CD4-positive, CD25-positive, alpha-beta regulatory T cell (primary cell): ENCODE measurements at regions not wholly inside any gene's neighbourhood (a gene's known extent, or its start where the extent isn't known, plus 50 kb on each side); places are given as distances from the start of the nearest gene placed in this dataset.

Source experiments
- ATAC-seq, 2 donors: fragments of 150-1000 bp; cut with Tn5 transposase; one replicate each; pipeline ENCODE4 v1.10.0; 2021; ENCODE audit warnings: low read depth in 2 of 2, moderate number of reproducible peaks in 2 of 2, moderate library complexity in 1 of 2
- DNase-seq, 3 donors: peaks; one replicate each; pipeline versions ENCODE4 v3.0.0 to v3.0.0-alpha.2; 2012 to 2022; ENCODE audit warnings: mixed read lengths in 1 of 3
- H3K27ac ChIP-seq: one replicate; pipeline ENCODE4 v1.7.0; 2013; ENCODE audit warnings: mild to moderate bottlenecking, low read length; ENCODE audit not compliant: insufficient read depth, poor library complexity, severe bottlenecking
- H3K27me3 ChIP-seq: one replicate; pipeline ENCODE4 v1.7.0; 2013; ENCODE audit warnings: low read length; ENCODE audit not compliant: control insufficient read depth, insufficient read depth
- H3K36me3 ChIP-seq: one replicate; pipeline ENCODE4 v1.7.0; 2013; ENCODE audit warnings: mild to moderate bottlenecking, low read length, moderate library complexity; ENCODE audit not compliant: control insufficient read depth, insufficient read depth
- H3K4me1 ChIP-seq: 2 replicates; pipeline ENCODE4 v1.7.0; 2013; ENCODE audit warnings: mild to moderate bottlenecking, low read length; ENCODE audit not compliant: insufficient read depth, control insufficient read depth, poor library complexity, severe bottlenecking
- H3K4me3 ChIP-seq: one replicate; pipeline ENCODE4 v1.7.0; 2013; ENCODE audit warnings: low read depth, mild to moderate bottlenecking, low read length, moderate library complexity
- H3K9me3 ChIP-seq, 2 experiments: 1 replicate in 1 of 2; 2 replicates in 1 of 2; pipeline ENCODE4 v1.7.0; 2013; ENCODE audit warnings: low read length in 2 of 2, mild to moderate bottlenecking in 1 of 2, moderate library complexity in 1 of 2; ENCODE audit not compliant: control insufficient read depth in 2 of 2
- H3K27ac Mint-ChIP-seq, 3 donors: one replicate each; pipeline ENCODE4 v1.8.0; 2020 to 2022; ENCODE audit warnings: mild to moderate bottlenecking in 3 of 3, mixed read lengths in 3 of 3, moderate library complexity in 2 of 3
- H3K27me3 Mint-ChIP-seq: one replicate; pipeline ENCODE4 v1.8.0; 2022; ENCODE audit warnings: mild to moderate bottlenecking, mixed read lengths
- H3K36me3 Mint-ChIP-seq: one replicate; pipeline ENCODE4 v1.8.0; 2020; ENCODE audit warnings: mixed read lengths
- H3K4me1 Mint-ChIP-seq, 4 donors: one replicate each; pipeline ENCODE4 v1.8.0; 2020 to 2022; ENCODE audit warnings: mixed read lengths in 4 of 4, mild to moderate bottlenecking in 1 of 4
- H3K4me3 Mint-ChIP-seq, 4 donors: one replicate each; pipeline ENCODE4 v1.8.0; 2020 to 2022; ENCODE audit warnings: mild to moderate bottlenecking in 4 of 4, mixed read lengths in 4 of 4, moderate library complexity in 3 of 4
- H3K9me3 Mint-ChIP-seq, 7 donors: one replicate each; pipeline ENCODE4 v1.8.0; 2020 to 2022; ENCODE audit warnings: mixed read lengths in 7 of 7, mild to moderate bottlenecking in 3 of 7, moderate library complexity in 2 of 7

DNA sequence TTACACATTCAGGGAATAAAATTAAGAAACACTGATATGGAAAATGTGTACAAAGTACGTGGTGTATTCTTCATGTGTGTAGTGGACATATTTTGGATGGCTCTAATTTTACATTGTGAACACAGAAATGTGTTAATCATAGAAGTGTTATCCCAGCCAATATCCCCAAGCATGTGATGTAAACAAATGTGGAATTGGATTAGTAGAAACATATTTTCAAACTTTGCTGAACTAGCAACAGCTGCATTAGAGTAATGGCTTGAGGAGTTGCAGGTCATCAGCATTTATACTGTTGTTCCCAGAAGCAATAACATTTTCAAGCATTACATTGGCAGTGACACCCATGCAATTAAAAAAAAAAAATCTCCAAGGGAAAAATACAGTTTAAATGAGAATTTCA, 600.6 kb downstream of the SLITRK1 start:
- ATAC-seq (no peak), DNase-seq (no peak)
- H3K4me1 Mint-ChIP-seq: no peaks in the 10 kb centered on the region
- Histone ChIP-seq H3K36me3 (no peaks in the 10 kb centered on the region), H3K4me3 (no peak overlapping the region), H3K9me3 (peaks cover 0 to 4% of the 10 kb centered on the region in 2 experiments), H3K4me1 (no peaks in the 10 kb centered on the region), H3K27ac (no peak overlapping the region), H3K27me3 (no peaks in the 10 kb centered on the region)
- peaks cover 0 to 16% (median 3%) of the 10 kb centered on the region in 7 donors for H3K9me3 Mint-ChIP-seq
- H3K27me3 Mint-ChIP-seq: no peaks in the 10 kb centered on the region
- H3K36me3 Mint-ChIP-seq: no peaks in the 10 kb centered on the region
- H3K27ac Mint-ChIP-seq: no peak overlapping the region
- no peak overlapping the region for H3K4me3 Mint-ChIP-seq

DNA sequence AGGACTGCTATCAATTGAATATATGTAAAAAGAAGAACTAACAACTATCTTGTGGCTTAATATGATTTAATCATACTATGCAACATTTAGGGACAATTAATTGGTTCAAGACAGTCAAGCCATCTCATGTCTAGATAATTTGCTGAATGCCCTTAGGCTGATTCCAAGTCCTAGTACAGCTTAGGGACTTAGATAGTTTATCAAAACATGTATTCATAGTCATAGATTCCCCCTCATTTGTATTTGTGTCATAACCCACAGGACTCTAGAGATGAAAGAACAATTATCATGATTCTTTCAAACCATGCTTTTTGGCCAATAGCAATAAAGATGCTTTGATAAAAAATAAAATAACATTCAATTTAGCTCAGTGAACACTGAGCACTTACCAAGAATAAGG, 607.6 kb downstream of the SLITRK1 start:
- no peak for DNase-seq
- no peak overlapping the region for H3K27ac Mint-ChIP-seq
- H3K9me3 ChIP-seq: no peaks in the 10 kb centered on the region
- H3K27me3 ChIP-seq: no peaks in the 10 kb centered on the region
- ATAC-seq: no peak
- no peaks in the 10 kb centered on the region for H3K36me3 Mint-ChIP-seq
- no peaks in the 10 kb centered on the region for H3K4me1 Mint-ChIP-seq
- H3K4me3 Mint-ChIP-seq: no peak overlapping the region
- no peak overlapping the region for H3K27ac ChIP-seq
- peaks cover 5 to 14% (median 6%) of the 10 kb centered on the region in 7 donors for H3K9me3 Mint-ChIP-seq
- H3K4me3 ChIP-seq: no peak overlapping the region
- H3K27me3 Mint-ChIP-seq: no peaks in the 10 kb centered on the region
- H3K4me1 ChIP-seq: no peaks in the 10 kb centered on the region
- H3K36me3 ChIP-seq: no peaks in the 10 kb centered on the region

DNA sequence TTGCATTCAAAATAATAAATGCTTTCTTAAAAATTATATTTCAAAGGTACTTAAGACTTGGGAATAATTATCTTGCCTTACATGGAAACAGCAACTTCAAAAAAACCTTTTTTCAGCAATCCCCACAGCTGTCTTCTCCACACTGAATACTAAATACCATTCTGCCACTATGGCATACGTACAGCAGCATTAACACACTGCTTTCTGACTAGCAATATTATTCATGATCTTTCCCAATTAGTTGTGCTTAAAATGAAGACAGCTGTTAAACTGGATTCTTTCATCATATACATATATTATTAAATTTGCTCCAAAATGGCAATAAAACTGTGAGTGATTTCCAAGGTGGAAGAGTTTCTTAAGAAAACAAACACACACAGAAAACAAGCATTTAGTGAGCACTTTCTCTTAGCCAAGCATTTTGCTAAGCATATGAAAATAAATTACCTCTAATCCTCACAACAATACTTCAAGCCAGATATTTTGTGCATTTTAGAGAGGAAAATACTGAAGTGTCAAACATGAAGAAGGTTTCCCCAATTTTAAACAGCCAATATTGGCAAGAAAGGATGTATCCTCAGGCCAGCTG, 609.5 kb downstream of the SLITRK1 start:
- H3K36me3 Mint-ChIP-seq: no peaks in the 10 kb centered on the region
- H3K27me3 Mint-ChIP-seq: no peaks in the 10 kb centered on the region
- DNase-seq (no peak), ATAC-seq (no peak)
- no peak overlapping the region for H3K4me3 Mint-ChIP-seq
- Histone ChIP-seq H3K9me3 (no peaks in the 10 kb centered on the region), H3K4me1 (no peaks in the 10 kb centered on the region), H3K4me3 (no peak overlapping the region), H3K27me3 (no peaks in the 10 kb centered on the region), H3K27ac (no peak overlapping the region), H3K36me3 (no peaks in the 10 kb centered on the region)
- H3K9me3 Mint-ChIP-seq: peaks cover 5 to 14% (median 7%) of the 10 kb centered on the region in 7 donors
- no peak overlapping the region for H3K27ac Mint-ChIP-seq
- no peaks in the 10 kb centered on the region for H3K4me1 Mint-ChIP-seq

DNA sequence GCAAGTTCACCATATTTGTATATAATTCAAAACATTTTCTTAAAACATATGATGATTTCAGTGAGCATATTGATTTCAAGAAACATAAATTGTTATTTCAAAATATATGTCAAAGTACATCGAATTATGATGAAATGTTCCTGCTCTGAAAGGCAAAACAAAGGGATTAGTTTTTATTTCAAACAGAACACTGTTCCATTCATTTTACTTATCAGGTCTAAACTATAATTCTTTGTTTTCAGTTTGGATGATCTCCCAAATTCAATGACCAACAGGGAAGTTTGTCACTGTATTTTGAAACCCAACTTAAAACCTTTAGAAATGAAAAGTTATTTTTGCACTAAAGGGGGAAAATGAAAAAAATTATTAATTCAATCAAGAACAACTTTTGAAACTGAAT, 610.2 kb downstream of the SLITRK1 start:
- ATAC-seq (no peak), DNase-seq (no peak)
- no peak overlapping the region for H3K27ac Mint-ChIP-seq
- H3K4me1 Mint-ChIP-seq: no peaks in the 10 kb centered on the region
- Histone ChIP-seq H3K36me3 (no peaks in the 10 kb centered on the region), H3K27ac (no peak overlapping the region), H3K4me3 (no peak overlapping the region), H3K9me3 (no peaks in the 10 kb centered on the region), H3K4me1 (no peaks in the 10 kb centered on the region), H3K27me3 (no peaks in the 10 kb centered on the region)
- H3K9me3 Mint-ChIP-seq: peaks cover 5 to 21% (median 6%) of the 10 kb centered on the region in 7 donors
- H3K4me3 Mint-ChIP-seq: no peak overlapping the region
- H3K36me3 Mint-ChIP-seq: no peaks in the 10 kb centered on the region
- H3K27me3 Mint-ChIP-seq: no peaks in the 10 kb centered on the region

DNA sequence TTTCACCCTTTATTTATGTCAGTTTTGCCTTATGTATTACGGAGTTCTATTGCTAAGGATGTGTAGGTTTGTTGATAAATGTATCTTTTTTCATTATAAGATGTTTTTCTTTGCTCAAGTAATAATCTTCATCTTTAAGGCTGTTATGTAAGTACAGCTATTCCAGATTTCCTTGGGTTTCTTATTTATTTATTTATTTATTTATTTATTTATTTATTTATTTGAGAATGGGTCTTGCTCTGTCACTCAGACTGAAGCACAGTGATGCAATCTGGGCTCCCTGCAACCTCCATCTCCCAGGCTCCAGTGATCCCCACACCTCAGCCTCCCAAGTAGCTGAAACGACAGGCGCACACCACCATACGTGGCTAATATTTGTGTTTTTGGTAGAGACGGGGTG, 617.0 kb downstream of the SLITRK1 start:
- Histone ChIP-seq H3K27me3 (no peaks in the 10 kb centered on the region), H3K4me3 (no peak overlapping the region), H3K9me3 (no peaks in the 10 kb centered on the region), H3K36me3 (no peaks in the 10 kb centered on the region), H3K4me1 (no peaks in the 10 kb centered on the region), H3K27ac (no peak overlapping the region)
- no peak overlapping the region for H3K27ac Mint-ChIP-seq
- DNase-seq (no peak), ATAC-seq (no peak)
- H3K4me3 Mint-ChIP-seq: no peak overlapping the region
- H3K9me3 Mint-ChIP-seq: peaks cover 0 to 39% (median 7%) of the 10 kb centered on the region in 7 donors
- H3K36me3 Mint-ChIP-seq: no peaks in the 10 kb centered on the region
- H3K27me3 Mint-ChIP-seq: no peaks in the 10 kb centered on the region
- H3K4me1 Mint-ChIP-seq: no peaks in the 10 kb centered on the region

DNA sequence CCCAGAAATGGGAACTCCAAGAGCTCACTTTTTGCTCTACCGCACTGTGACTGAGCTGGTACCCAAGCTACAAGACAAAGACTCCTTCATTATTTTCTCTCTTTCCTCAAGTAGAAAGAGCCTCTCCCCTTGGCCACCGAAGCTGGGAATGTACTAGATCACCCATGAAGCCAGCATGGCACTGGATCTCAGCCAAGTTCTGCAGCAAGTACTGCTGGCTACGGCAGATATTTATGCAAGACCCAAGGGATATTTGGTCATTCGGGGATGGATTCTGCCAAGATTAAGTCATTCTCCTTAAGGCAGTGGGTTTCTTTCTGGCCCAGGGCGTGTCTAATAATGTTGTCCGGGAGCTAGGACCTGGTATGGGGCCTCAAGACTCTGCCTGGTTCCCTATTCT, 633.5 kb downstream of the SLITRK1 start:
- Mint-ChIP-seq H3K4me3 (no peak overlapping the region), H3K27ac (no peak overlapping the region)

DNA sequence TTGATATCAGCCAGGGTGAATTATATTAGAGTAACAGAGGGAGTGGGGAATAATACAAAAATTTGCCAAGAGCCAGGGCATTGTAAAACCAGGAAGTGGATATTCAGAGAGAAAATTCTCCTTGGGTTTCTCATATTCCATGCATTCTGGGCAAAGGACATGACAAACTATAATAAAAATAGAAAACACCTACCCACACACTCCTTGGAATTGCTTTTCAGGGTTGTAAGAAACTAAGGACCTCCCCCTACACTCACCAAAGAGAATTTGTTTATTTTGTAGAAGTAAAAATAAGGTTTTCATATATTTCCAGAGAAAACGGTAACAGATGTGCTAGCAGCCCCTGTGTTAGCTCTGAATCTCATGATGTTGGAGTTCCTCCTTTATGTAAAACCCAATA, 649.6 kb downstream of the SLITRK1 start:
- no peaks in the 10 kb centered on the region for H3K4me1 ChIP-seq
- no peaks in the 10 kb centered on the region for H3K27me3 Mint-ChIP-seq
- no peaks in the 10 kb centered on the region for H3K36me3 Mint-ChIP-seq
- no peak overlapping the region for H3K27ac ChIP-seq
- H3K36me3 ChIP-seq: no peaks in the 10 kb centered on the region
- H3K4me1 Mint-ChIP-seq: no peaks in the 10 kb centered on the region
- ATAC-seq (no peak), DNase-seq (no peak)
- peaks cover 0 to 14% (median 4%) of the 10 kb centered on the region in 7 donors for H3K9me3 Mint-ChIP-seq
- H3K4me3 ChIP-seq: no peak overlapping the region
- H3K9me3 ChIP-seq: peaks cover 5 to 8% of the 10 kb centered on the region in 2 experiments
- H3K4me3 Mint-ChIP-seq: no peak overlapping the region
- H3K27me3 ChIP-seq: no peaks in the 10 kb centered on the region
- no peak overlapping the region for H3K27ac Mint-ChIP-seq

More for the DNA sequence above, 633.5 kb downstream of the SLITRK1 start:
- H3K27me3 Mint-ChIP-seq: no peaks in the 10 kb centered on the region
- Histone ChIP-seq H3K27me3 (no peaks in the 10 kb centered on the region), H3K9me3 (peaks cover 0 to 6% of the 10 kb centered on the region in 2 experiments), H3K4me3 (no peak overlapping the region), H3K27ac (no peak overlapping the region), H3K36me3 (no peaks in the 10 kb centered on the region), H3K4me1 (no peaks in the 10 kb centered on the region)
- DNase-seq: no peak
- peaks cover 0 to 42% (median 9%) of the 10 kb centered on the region in 7 donors for H3K9me3 Mint-ChIP-seq
- no peak for ATAC-seq
- no peaks in the 10 kb centered on the region for H3K4me1 Mint-ChIP-seq
- no peaks in the 10 kb centered on the region for H3K36me3 Mint-ChIP-seq

DNA sequence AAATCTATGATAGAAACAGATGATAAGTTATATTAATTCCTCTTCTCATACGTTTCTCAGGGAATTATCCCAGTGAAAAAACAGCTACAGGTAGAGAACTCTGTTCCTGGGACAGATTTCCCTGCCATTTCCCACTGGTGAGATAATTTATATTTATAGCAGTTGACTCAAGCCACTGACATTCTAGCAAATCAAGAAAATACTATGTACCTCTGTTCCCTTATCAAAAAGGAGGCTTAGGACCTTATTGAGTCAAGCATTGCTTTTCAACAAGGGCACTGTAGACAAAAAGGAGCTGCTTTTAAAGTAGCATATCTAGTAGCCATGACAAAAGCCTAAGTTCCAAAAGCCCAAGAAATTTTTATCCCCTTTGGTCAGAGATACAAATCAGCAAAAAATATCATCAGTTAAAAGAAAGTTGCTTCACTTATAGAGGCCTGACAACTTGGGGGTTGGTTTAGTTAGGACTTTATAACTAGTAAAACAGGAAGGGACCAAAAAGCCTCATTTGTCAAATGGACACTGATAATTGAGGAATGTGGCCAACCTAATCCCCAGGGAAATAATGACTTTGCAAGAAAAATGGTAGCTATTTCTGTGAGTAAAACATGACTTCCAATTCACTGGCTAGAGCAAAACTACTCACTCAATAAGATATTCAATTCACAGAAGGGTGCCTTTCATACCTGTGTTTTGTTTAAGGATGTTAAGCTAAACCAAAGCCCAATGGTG, 652.5 kb downstream of the SLITRK1 start:
- Mint-ChIP-seq H3K27ac (no peak overlapping the region), H3K4me3 (no peak overlapping the region), H3K9me3 (peaks cover 0 to 8% (median 3%) of the 10 kb centered on the region in 7 donors), H3K4me1 (no peaks in the 10 kb centered on the region), H3K36me3 (no peaks in the 10 kb centered on the region), H3K27me3 (no peaks in the 10 kb centered on the region)
- Histone ChIP-seq H3K4me1 (no peaks in the 10 kb centered on the region), H3K4me3 (no peak overlapping the region), H3K27me3 (no peaks in the 10 kb centered on the region), H3K27ac (no peak overlapping the region), H3K9me3 (peaks cover 3 to 5% of the 10 kb centered on the region in 2 experiments), H3K36me3 (no peaks in the 10 kb centered on the region)
- DNase-seq: no peak
- no peak for ATAC-seq
